ENCODE measurements at regions not wholly inside any gene's neighbourhood (a gene's known extent, or its start where the extent isn't known, plus 50 kb on each side); places are given as distances from the start of the nearest gene placed in this dataset.
A peak's percentile ranks its signal among the peaks of the same experiment; 100 is the strongest.

GRCh38 chrX:22395372-22395771 lies 122.7 kb downstream of the CBLL2 start:
- DNase-seq (ENCODE audit: low spot score) = no peak

GRCh38 chrX:22396408-22396807 lies 123.7 kb downstream of the CBLL2 start:
- DNase-seq (ENCODE audit: low spot score) = peak; percentile 43

- DNase-seq (ENCODE audit: low spot score) = no peak
These were observed 124.9 kb downstream of the CBLL2 start for GRCh38 chrX:22397566-22397965.

- DNase-seq (ENCODE audit: low spot score) = no peak
These were observed 126.9 kb downstream of the CBLL2 start for GRCh38 chrX:22399437-22400192.

GRCh38 chrX:22404297-22404696 lies 131.6 kb downstream of the CBLL2 start:
- DNase-seq (ENCODE audit: low spot score) = no peak

- DNase-seq (ENCODE audit: low spot score) = peak; percentile 79
These were observed 133.6 kb downstream of the CBLL2 start for GRCh38 chrX:22406201-22406737.

- no peak for DNase-seq (ENCODE audit: low spot score)
These were observed 136.7 kb downstream of the CBLL2 start for GRCh38 chrX:22409418-22409817.

- DNase-seq (ENCODE audit: low spot score) = no peak
These were observed 151.6 kb downstream of the CBLL2 start for GRCh38 chrX:22424122-22424915.

GRCh38 chrX:22424919-22425318 lies 152.2 kb downstream of the CBLL2 start:
- DNase-seq (ENCODE audit: low spot score) = no peak

- no peak for DNase-seq (ENCODE audit: low spot score)
These were observed 157.0 kb downstream of the CBLL2 start for GRCh38 chrX:22429704-22430103.

GRCh38 chrX:22430701-22431100 lies 158.0 kb downstream of the CBLL2 start:
- no peak for DNase-seq (ENCODE audit: low spot score)

- DNase-seq (ENCODE audit: low spot score) = no peak
These were observed 160.8 kb downstream of the CBLL2 start for GRCh38 chrX:22433292-22434070.

GRCh38 chrX:22445880-22446279 lies 173.2 kb downstream of the CBLL2 start:
- no peak for DNase-seq (ENCODE audit: low spot score)

GRCh38 chrX:22462959-22463358 lies 190.2 kb downstream of the CBLL2 start:
- no peak for DNase-seq (ENCODE audit: low spot score)

- DNase-seq (ENCODE audit: low spot score) = no peak
These were observed 194.9 kb downstream of the CBLL2 start for GRCh38 chrX:22467571-22467970.

- DNase-seq (ENCODE audit: low spot score) = no peak
These were observed 208.7 kb downstream of the CBLL2 start for GRCh38 chrX:22481436-22481835.

GRCh38 chrX:22486296-22486695 lies 213.6 kb downstream of the CBLL2 start:
- no peak for DNase-seq (ENCODE audit: low spot score)

- DNase-seq (ENCODE audit: low spot score) = peak; percentile 3
These were observed 244.2 kb downstream of the CBLL2 start for GRCh38 chrX:22516893-22517292.

- DNase-seq (ENCODE audit: low spot score) = no peak
These were observed 247.6 kb downstream of the CBLL2 start for GRCh38 chrX:22520128-22520828.

GRCh38 chrX:22526339-22526738 lies 253.6 kb downstream of the CBLL2 start:
- DNase-seq (ENCODE audit: low spot score) = no peak

- DNase-seq (ENCODE audit: low spot score) = no peak
These were observed 254.6 kb downstream of the CBLL2 start for GRCh38 chrX:22527302-22527701.
